ENCODE measurements at regions not wholly inside any gene's neighbourhood (a gene's known extent, or its start where the extent isn't known, plus 50 kb on each side); places are given as distances from the start of the nearest gene placed in this dataset.

DNA sequence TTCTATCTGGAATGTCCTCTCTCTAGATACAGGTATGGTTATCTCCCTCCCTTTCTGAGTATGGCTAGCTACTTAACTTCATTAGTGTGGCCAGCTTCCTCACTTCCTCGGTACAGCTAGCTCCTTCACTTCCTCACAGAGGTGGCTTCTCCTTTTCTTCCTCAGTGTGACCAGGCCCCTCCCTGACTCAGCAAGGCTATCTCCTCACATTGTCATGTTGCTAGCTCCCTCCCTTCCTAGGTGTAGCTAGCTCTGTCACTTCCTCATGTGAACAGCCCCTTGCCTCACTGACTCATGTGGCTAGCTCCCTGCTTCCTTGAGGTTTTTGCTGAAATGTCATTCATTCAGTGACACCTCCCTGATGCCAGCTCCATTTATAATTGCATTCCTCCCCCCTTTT lies 67.3 kb upstream of the DDIT4L start:
- 10 to 29% methylated on average over 1 of the region's 1 CpG for WGBS, 2 donors
- Histone ChIP-seq H3K4me3 (no peak overlapping the region), H3K9ac (ENCODE audit: insufficient read depth in 1 of 2, low read length in 2 of 2) (no peak overlapping the region), H3K27ac (ENCODE audit: low read depth in 1 of 2, low read length in 1 of 2) (no peak overlapping the region), H3K4me1 (ENCODE audit: control insufficient read depth in 5 of 5, insufficient read depth in 5 of 5, low read length in 5 of 5) (no peaks in the 10 kb centered on the region), H3K9me3 (ENCODE audit: control insufficient read depth in 4 of 4, insufficient read depth in 3 of 4, low read length in 3 of 4) (peaks cover 0 to 2% (median 0%) of the 10 kb centered on the region in 4 donors), H3K36me3 (ENCODE audit: control insufficient read depth in 4 of 4, insufficient read depth in 4 of 4, low read length in 4 of 4) (no peaks in the 10 kb centered on the region), H3K27me3 (ENCODE audit: control insufficient read depth in 3 of 3, insufficient read depth in 3 of 3, low read length in 2 of 3) (no peaks in the 10 kb centered on the region)
- TF ChIP-seq, protein P1, sequence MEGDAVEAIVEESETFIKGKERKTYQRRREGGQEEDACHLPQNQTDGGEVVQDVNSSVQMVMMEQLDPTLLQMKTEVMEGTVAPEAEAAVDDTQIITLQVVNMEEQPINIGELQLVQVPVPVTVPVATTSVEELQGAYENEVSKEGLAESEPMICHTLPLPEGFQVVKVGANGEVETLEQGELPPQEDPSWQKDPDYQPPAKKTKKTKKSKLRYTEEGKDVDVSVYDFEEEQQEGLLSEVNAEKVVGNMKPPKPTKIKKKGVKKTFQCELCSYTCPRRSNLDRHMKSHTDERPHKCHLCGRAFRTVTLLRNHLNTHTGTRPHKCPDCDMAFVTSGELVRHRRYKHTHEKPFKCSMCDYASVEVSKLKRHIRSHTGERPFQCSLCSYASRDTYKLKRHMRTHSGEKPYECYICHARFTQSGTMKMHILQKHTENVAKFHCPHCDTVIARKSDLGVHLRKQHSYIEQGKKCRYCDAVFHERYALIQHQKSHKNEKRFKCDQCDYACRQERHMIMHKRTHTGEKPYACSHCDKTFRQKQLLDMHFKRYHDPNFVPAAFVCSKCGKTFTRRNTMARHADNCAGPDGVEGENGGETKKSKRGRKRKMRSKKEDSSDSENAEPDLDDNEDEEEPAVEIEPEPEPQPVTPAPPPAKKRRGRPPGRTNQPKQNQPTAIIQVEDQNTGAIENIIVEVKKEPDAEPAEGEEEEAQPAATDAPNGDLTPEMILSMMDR (IDR thresholded peaks at IDR 0.05; ENCODE audit: control extremely low read depth, extremely low read depth), result no peak
- no peak for ATAC-seq (ENCODE audit: insufficient read depth, low FRiP score)
- no peak for DNase-seq

DNA sequence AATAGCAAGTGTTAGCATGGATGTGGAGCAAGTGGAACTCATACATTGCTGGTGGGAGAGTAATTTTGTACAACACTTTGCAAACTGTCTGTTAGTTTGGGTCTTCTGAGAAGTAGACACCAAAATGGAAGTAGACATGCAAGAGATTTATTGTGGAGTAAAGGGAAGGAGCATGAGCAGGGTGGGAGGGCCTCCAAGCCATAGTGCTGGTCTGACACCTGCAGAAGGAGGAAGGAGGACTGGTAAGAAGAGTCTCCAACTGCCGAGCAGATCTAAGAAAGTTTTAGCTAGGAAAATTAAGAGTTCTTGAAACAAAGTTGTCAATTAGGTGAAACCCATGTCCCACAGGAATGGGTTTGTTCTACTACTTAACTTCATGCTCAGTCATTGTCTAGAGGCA lies 64.0 kb upstream of the DDIT4L start:
- no peaks in the 10 kb centered on the region for H3K27me3 ChIP-seq (ENCODE audit: control insufficient read depth in 3 of 3, insufficient read depth in 3 of 3, low read length in 2 of 3)
- 74 to 78% methylated on average over 1 of the region's 1 CpG for WGBS, 2 donors
- peaks cover 0 to 2% (median 0%) of the 10 kb centered on the region in 4 donors for H3K9me3 ChIP-seq (ENCODE audit: control insufficient read depth in 4 of 4, insufficient read depth in 3 of 4, low read length in 3 of 4)
- TF ChIP-seq, protein P1 (IDR thresholded peaks at IDR 0.05; ENCODE audit: control extremely low read depth, extremely low read depth), result no peak
- H3K9ac ChIP-seq (ENCODE audit: insufficient read depth in 1 of 2, low read length in 2 of 2), result no peak overlapping the region
- H3K4me3 ChIP-seq, result no peak overlapping the region
- H3K27ac ChIP-seq (ENCODE audit: low read depth in 1 of 2, low read length in 1 of 2), result no peak overlapping the region
- no peaks in the 10 kb centered on the region for H3K36me3 ChIP-seq (ENCODE audit: control insufficient read depth in 4 of 4, insufficient read depth in 4 of 4, low read length in 4 of 4)
- DNase-seq (no peak), ATAC-seq (ENCODE audit: insufficient read depth, low FRiP score) (no peak)
- H3K4me1 ChIP-seq (ENCODE audit: control insufficient read depth in 5 of 5, insufficient read depth in 5 of 5, low read length in 5 of 5), result no peaks in the 10 kb centered on the region

DNA sequence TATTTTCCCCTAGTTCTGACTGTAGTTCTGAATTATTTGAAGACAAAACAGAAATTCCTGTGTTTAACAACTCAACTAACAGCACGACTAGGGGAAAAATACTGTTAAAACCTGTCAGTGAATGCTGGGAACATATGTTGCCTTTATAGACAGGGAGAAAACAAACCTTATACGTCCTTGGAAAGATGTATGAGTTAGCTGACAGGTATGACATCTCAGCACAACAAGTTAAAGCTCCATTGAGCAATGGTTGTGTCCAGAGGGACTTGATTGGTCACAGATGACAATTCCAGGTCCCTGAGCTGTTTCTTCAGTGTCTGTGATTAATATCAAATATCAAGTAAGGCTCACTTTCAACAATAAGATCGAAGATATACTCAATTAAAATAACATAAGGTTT lies 58.2 kb upstream of the DDIT4L start:
- 65 to 70% methylated on average over 3 of the region's 3 CpGs for WGBS, 2 donors
- no peak overlapping the region for H3K4me3 ChIP-seq
- no peak for DNase-seq
- TF ChIP-seq, protein P1 (IDR thresholded peaks at IDR 0.05; ENCODE audit: control extremely low read depth, extremely low read depth), result no peak
- no peaks in the 10 kb centered on the region for H3K36me3 ChIP-seq (ENCODE audit: control insufficient read depth in 4 of 4, insufficient read depth in 4 of 4, low read length in 4 of 4)
- H3K27me3 ChIP-seq (ENCODE audit: control insufficient read depth in 3 of 3, insufficient read depth in 3 of 3, low read length in 2 of 3), result no peaks in the 10 kb centered on the region
- ATAC-seq (ENCODE audit: insufficient read depth, low FRiP score), result no peak
- H3K27ac ChIP-seq (ENCODE audit: low read depth in 1 of 2, low read length in 1 of 2), result no peak overlapping the region
- H3K9ac ChIP-seq (ENCODE audit: insufficient read depth in 1 of 2, low read length in 2 of 2), result no peak overlapping the region
- H3K9me3 ChIP-seq (ENCODE audit: control insufficient read depth in 4 of 4, insufficient read depth in 3 of 4, low read length in 3 of 4), result peaks cover 0 to 2% (median 0%) of the 10 kb centered on the region in 4 donors
- H3K4me1 ChIP-seq (ENCODE audit: control insufficient read depth in 5 of 5, insufficient read depth in 5 of 5, low read length in 5 of 5), result no peaks in the 10 kb centered on the region

DNA sequence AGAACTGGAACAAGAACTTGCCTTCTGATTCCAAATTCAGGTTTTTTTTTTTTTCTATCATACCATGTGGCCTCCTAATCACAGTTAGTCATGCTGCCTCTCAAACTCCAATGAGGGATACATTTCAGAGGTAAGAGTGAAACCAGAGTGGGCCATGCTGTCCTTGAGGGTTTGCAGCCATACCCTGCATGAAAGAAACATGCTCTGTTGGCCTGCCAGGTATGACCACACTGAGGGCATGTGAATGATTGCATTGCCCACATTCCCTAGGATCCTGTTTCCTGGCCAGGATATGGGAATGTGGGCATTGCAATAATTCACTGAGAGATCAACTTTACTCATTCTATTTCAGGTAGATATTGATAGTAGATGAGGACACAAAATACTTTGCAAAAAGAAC lies 56.4 kb upstream of the DDIT4L start:
- H3K27me3 ChIP-seq (ENCODE audit: control insufficient read depth in 3 of 3, insufficient read depth in 3 of 3, low read length in 2 of 3), result no peaks in the 10 kb centered on the region
- TF ChIP-seq, protein P1 (IDR thresholded peaks at IDR 0.05; ENCODE audit: control extremely low read depth, extremely low read depth), result no peak
- ATAC-seq (ENCODE audit: insufficient read depth, low FRiP score), result no peak
- no peak overlapping the region for H3K4me3 ChIP-seq
- H3K4me1 ChIP-seq (ENCODE audit: control insufficient read depth in 5 of 5, insufficient read depth in 5 of 5, low read length in 5 of 5), result no peaks in the 10 kb centered on the region
- DNase-seq, result no peak
- H3K9ac ChIP-seq (ENCODE audit: insufficient read depth in 1 of 2, low read length in 2 of 2), result no peak overlapping the region
- H3K36me3 ChIP-seq (ENCODE audit: control insufficient read depth in 4 of 4, insufficient read depth in 4 of 4, low read length in 4 of 4), result no peaks in the 10 kb centered on the region
- H3K27ac ChIP-seq (ENCODE audit: low read depth in 1 of 2, low read length in 1 of 2), result no peak overlapping the region
- H3K9me3 ChIP-seq (ENCODE audit: control insufficient read depth in 4 of 4, insufficient read depth in 3 of 4, low read length in 3 of 4), result peaks cover 0 to 2% (median under 1%) of the 10 kb centered on the region in 4 donors

All from lung (tissue), 11 donors.